ENCODE measurements at regions not wholly inside any gene's neighbourhood (a gene's known extent, or its start where the extent isn't known, plus 50 kb on each side); places are given as distances from the start of the nearest gene placed in this dataset.

- TF ChIP-seq EZH2 (IDR thresholded peaks at IDR 0.05; ENCODE audit: low read depth) (no peak), CTCF (conservative IDR thresholded peaks at IDR 0.05) (no peak)
These were observed 90.6 kb downstream of the CD200R1L start for GRCh38 chr3:112755845-112756613.
